Liver (tissue), 8 donors: ENCODE measurements at regions not wholly inside any gene's neighbourhood (a gene's known extent, or its start where the extent isn't known, plus 50 kb on each side); places are given as distances from the start of the nearest gene placed in this dataset.

Source experiments
- DNase-seq: peaks from one replicate; pipeline ENCODE4 v3.0.0-alpha.2; 2017; ENCODE audit warnings: low spot score
- H3K27ac ChIP-seq, 2 donors: one replicate each; pipeline ENCODE4 v1.7.0; 2013; ENCODE audit warnings: inconsistent platforms in 2 of 2, low read length in 2 of 2, control low read depth in 1 of 2, low read depth in 1 of 2, mild to moderate bottlenecking in 1 of 2
- H3K27me3 ChIP-seq, 4 donors: one replicate each; pipeline versions ENCODE4 v1.6.1 to v1.7.0; 2013; ENCODE audit warnings: low read length in 3 of 4, inconsistent platforms in 1 of 4, mild to moderate bottlenecking in 1 of 4, moderate library complexity in 1 of 4; ENCODE audit not compliant: control insufficient read depth in 4 of 4, insufficient read depth in 4 of 4
- H3K36me3 ChIP-seq, 4 donors: one replicate each; pipeline versions ENCODE4 v1.6.1 to v1.7.0; 2013; ENCODE audit warnings: low read length in 3 of 4, mild to moderate bottlenecking in 3 of 4, low read depth in 1 of 4, moderate library complexity in 1 of 4; ENCODE audit not compliant: control insufficient read depth in 4 of 4, insufficient read depth in 3 of 4
- H3K4me1 ChIP-seq, 4 donors: one replicate each; pipeline versions ENCODE4 v1.6.1 to v1.7.0; 2013; ENCODE audit warnings: low read length in 3 of 4, mild to moderate bottlenecking in 3 of 4, moderate library complexity in 1 of 4; ENCODE audit not compliant: control insufficient read depth in 4 of 4, insufficient read depth in 4 of 4
- H3K4me3 ChIP-seq, 3 donors: one replicate each; pipeline versions ENCODE4 v1.6.1 to v1.7.0; 2013; ENCODE audit warnings: low read length in 3 of 3, control low read depth in 1 of 3, low read depth in 1 of 3, mild to moderate bottlenecking in 1 of 3
- H3K9ac ChIP-seq, 2 donors: one replicate each; pipeline ENCODE4 v1.7.0; 2013; ENCODE audit warnings: low read length in 2 of 2, mild to moderate bottlenecking in 2 of 2, moderate library complexity in 2 of 2, control low read depth in 1 of 2, low read depth in 1 of 2
- H3K9me3 ChIP-seq, 4 donors: one replicate each; pipeline versions ENCODE4 v1.6.1 to v1.7.0; 2013; ENCODE audit warnings: low read length in 3 of 4; ENCODE audit not compliant: control insufficient read depth in 4 of 4
- EGR1 ChIP-seq, 2 donors: IDR thresholded peaks; 2 replicates each; pipeline ENCODE4 v1.6.1; 2016 to 2018; ENCODE audit warnings: antibody characterized with exemption in 2 of 2, low read depth in 2 of 2
- FOXA1 ChIP-seq: IDR thresholded peaks from 2 replicates; pipeline ENCODE4 v1.6.1; 2016; ENCODE audit warnings: antibody characterized with exemption
- FOXA2 ChIP-seq: IDR thresholded peaks from 2 replicates; pipeline ENCODE4 v1.6.1; 2016; ENCODE audit warnings: antibody characterized with exemption
- GABPA ChIP-seq, 2 donors: IDR thresholded peaks in 1 of 2; conservative IDR thresholded peaks in 1 of 2; 2 replicates each; pipeline ENCODE4 v1.6.1; 2016; ENCODE audit warnings: antibody characterized with exemption in 2 of 2, mild to moderate bottlenecking in 1 of 2, moderate library complexity in 1 of 2
- HNF4A ChIP-seq, 2 donors: conservative IDR thresholded peaks; 2 replicates each; pipeline ENCODE4 v1.6.1; 2016; ENCODE audit warnings: antibody characterized with exemption in 2 of 2, mild to moderate bottlenecking in 2 of 2
- HNF4G ChIP-seq: IDR thresholded peaks from 2 replicates; pipeline ENCODE4 v1.6.1; 2016; ENCODE audit warnings: antibody characterized with exemption
- JUND ChIP-seq, 2 donors: IDR thresholded peaks; 2 replicates each; pipeline ENCODE4 v1.6.1; 2016; ENCODE audit warnings: antibody characterized with exemption in 2 of 2
- NR2F2 ChIP-seq: IDR thresholded peaks from 2 replicates; pipeline ENCODE4 v1.6.1; 2016; ENCODE audit warnings: antibody characterized with exemption
- RAD21 ChIP-seq, 2 donors: IDR thresholded peaks; 2 replicates each; pipeline ENCODE4 v1.6.1; 2016; ENCODE audit warnings: antibody characterized with exemption in 2 of 2, mild to moderate bottlenecking in 2 of 2
- RXRA ChIP-seq, 2 donors: IDR thresholded peaks; 2 replicates each; pipeline ENCODE4 v1.6.1; 2017 to 2018; ENCODE audit warnings: antibody characterized with exemption in 2 of 2, mild to moderate bottlenecking in 1 of 2
- SP1 ChIP-seq: IDR thresholded peaks from 2 replicates; pipeline ENCODE4 v1.6.1; 2018; ENCODE audit warnings: antibody characterized with exemption, mild to moderate bottlenecking
- TAF1 ChIP-seq: conservative IDR thresholded peaks from 2 replicates; pipeline ENCODE4 v1.6.1; 2016; ENCODE audit warnings: antibody characterized with exemption, mild to moderate bottlenecking
- YY1 ChIP-seq: IDR thresholded peaks from 2 replicates; pipeline ENCODE4 v1.6.1; 2016; ENCODE audit warnings: antibody characterized with exemption, mild to moderate bottlenecking
- WGBS: extraction: QIAGEN DNeasy Blood & Tissue Kit; methylation state at CpG from one replicate; pipeline ENCODE4 v1.1.7; 2013; 5-methylcytosine and 5-hydroxymethylcytosine counted together
- TF ChIP-seq, protein P1 (sequence below): IDR thresholded peaks from 2 replicates; pipeline ENCODE4 v1.6.1; 2016; ENCODE audit warnings: antibody characterized with exemption, mild to moderate bottlenecking
- TF ChIP-seq, protein P2 (sequence below): IDR thresholded peaks from 2 replicates; pipeline ENCODE4 v1.6.1; 2016; ENCODE audit warnings: antibody characterized with exemption
- TF ChIP-seq, protein P3 (sequence below): IDR thresholded peaks from 2 replicates; pipeline ENCODE4 v1.6.1; 2016; ENCODE audit warnings: antibody characterized with exemption
- TF ChIP-seq, protein P4 (sequence below): fragments of 150-350 bp; IDR thresholded peaks from 2 replicates; pipeline ENCODE4 v1.5.1; 2017; ENCODE audit warnings: improper control_type of control experiment, low read depth, low read length; ENCODE audit not compliant: missing input control
- TF ChIP-seq, protein P5 (sequence below): IDR thresholded peaks from 2 replicates; pipeline ENCODE4 v1.6.1; 2016; ENCODE audit warnings: antibody characterized with exemption
- donor health status: healthy.
- donor health status: healthy.
- donor health status: healthy.
- donor health status: healthy.
- donor health status: healthy.

DNA sequence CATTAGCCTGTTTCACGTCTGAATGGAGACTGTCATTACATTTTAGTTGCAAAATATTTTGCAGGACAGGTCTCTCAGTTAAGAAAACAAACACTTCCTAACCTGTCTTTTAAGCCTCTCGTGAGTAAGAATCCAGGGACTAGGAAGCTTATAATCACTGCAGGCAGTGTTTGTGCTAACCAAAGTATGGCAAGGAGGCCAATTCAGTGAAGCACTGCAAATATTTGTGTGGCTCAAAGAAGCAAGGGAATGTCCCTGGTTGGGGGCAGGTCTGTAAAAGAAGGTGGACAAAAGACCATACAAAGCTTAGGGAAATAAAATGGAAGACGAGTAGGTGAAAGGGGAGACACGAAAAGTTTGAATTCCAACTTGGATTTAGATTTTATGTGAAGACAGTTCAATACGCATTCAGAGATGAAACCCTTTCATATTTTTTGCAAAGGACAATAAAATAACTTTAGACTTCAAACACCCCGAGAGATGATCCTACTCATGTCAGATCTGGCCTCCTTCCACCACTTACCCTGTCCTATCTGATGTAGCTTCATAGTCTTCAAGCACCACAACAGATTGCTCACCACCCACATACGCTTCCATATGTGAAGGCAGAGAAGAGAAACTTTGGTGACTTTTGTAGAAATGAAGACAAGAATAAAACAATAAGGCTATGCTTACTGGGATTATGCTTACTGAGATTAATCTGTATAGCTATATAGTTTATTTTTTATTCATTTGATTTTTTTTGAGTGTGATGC, 240.9 kb downstream of the TUSC7 start:
- Histone ChIP-seq H3K27me3 (peaks cover 0 to 2% (median 0%) of the 10 kb centered on the region in 4 donors), H3K4me1 (no peaks in the 10 kb centered on the region), H3K36me3 (no peaks in the 10 kb centered on the region), H3K9ac (no peak overlapping the region), H3K4me3 (no peak overlapping the region), H3K9me3 (no peaks in the 10 kb centered on the region), H3K27ac (no peak overlapping the region)
- no peak for DNase-seq
- WGBS: 53% methylated on average over 7 of the region's 7 CpGs
- TF ChIP-seq HNF4G (no peak), TAF1 (no peak), YY1 (no peak), GABPA (IDR thresholded peaks at IDR 0.05 in 1 of 2, conservative IDR thresholded peaks at IDR 0.05 in 1 of 2) (no peak), HNF4A (conservative IDR thresholded peaks at IDR 0.05) (no peak), FOXA1 (no peak), RXRA (IDR thresholded peaks at IDR 0.05) (no peak), FOXA2 (no peak), NR2F2 (no peak), EGR1 (IDR thresholded peaks at IDR 0.05; ENCODE audit: low read depth in 2 of 2) (no peak), RAD21 (IDR thresholded peaks at IDR 0.05) (no peak), SP1 (no peak), JUND (IDR thresholded peaks at IDR 0.05) (no peak)
- TF ChIP-seq, protein P1, sequence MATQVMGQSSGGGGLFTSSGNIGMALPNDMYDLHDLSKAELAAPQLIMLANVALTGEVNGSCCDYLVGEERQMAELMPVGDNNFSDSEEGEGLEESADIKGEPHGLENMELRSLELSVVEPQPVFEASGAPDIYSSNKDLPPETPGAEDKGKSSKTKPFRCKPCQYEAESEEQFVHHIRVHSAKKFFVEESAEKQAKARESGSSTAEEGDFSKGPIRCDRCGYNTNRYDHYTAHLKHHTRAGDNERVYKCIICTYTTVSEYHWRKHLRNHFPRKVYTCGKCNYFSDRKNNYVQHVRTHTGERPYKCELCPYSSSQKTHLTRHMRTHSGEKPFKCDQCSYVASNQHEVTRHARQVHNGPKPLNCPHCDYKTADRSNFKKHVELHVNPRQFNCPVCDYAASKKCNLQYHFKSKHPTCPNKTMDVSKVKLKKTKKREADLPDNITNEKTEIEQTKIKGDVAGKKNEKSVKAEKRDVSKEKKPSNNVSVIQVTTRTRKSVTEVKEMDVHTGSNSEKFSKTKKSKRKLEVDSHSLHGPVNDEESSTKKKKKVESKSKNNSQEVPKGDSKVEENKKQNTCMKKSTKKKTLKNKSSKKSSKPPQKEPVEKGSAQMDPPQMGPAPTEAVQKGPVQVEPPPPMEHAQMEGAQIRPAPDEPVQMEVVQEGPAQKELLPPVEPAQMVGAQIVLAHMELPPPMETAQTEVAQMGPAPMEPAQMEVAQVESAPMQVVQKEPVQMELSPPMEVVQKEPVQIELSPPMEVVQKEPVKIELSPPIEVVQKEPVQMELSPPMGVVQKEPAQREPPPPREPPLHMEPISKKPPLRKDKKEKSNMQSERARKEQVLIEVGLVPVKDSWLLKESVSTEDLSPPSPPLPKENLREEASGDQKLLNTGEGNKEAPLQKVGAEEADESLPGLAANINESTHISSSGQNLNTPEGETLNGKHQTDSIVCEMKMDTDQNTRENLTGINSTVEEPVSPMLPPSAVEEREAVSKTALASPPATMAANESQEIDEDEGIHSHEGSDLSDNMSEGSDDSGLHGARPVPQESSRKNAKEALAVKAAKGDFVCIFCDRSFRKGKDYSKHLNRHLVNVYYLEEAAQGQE: no peak
- TF ChIP-seq, protein P2, sequence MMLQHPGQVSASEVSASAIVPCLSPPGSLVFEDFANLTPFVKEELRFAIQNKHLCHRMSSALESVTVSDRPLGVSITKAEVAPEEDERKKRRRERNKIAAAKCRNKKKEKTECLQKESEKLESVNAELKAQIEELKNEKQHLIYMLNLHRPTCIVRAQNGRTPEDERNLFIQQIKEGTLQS: no peak
- TF ChIP-seq, protein P3, sequence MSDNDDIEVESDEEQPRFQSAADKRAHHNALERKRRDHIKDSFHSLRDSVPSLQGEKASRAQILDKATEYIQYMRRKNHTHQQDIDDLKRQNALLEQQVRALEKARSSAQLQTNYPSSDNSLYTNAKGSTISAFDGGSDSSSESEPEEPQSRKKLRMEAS: no peak
- TF ChIP-seq, protein P4, sequence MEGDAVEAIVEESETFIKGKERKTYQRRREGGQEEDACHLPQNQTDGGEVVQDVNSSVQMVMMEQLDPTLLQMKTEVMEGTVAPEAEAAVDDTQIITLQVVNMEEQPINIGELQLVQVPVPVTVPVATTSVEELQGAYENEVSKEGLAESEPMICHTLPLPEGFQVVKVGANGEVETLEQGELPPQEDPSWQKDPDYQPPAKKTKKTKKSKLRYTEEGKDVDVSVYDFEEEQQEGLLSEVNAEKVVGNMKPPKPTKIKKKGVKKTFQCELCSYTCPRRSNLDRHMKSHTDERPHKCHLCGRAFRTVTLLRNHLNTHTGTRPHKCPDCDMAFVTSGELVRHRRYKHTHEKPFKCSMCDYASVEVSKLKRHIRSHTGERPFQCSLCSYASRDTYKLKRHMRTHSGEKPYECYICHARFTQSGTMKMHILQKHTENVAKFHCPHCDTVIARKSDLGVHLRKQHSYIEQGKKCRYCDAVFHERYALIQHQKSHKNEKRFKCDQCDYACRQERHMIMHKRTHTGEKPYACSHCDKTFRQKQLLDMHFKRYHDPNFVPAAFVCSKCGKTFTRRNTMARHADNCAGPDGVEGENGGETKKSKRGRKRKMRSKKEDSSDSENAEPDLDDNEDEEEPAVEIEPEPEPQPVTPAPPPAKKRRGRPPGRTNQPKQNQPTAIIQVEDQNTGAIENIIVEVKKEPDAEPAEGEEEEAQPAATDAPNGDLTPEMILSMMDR: no peak
- TF ChIP-seq, protein P5, sequence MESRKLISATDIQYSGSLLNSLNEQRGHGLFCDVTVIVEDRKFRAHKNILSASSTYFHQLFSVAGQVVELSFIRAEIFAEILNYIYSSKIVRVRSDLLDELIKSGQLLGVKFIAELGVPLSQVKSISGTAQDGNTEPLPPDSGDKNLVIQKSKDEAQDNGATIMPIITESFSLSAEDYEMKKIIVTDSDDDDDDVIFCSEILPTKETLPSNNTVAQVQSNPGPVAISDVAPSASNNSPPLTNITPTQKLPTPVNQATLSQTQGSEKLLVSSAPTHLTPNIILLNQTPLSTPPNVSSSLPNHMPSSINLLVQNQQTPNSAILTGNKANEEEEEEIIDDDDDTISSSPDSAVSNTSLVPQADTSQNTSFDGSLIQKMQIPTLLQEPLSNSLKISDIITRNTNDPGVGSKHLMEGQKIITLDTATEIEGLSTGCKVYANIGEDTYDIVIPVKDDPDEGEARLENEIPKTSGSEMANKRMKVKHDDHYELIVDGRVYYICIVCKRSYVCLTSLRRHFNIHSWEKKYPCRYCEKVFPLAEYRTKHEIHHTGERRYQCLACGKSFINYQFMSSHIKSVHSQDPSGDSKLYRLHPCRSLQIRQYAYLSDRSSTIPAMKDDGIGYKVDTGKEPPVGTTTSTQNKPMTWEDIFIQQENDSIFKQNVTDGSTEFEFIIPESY: no peak
